Kidney tubule cell (primary cell): ENCODE measurements at regions not wholly inside any gene's neighbourhood (a gene's known extent, or its start where the extent isn't known, plus 50 kb on each side); places are given as distances from the start of the nearest gene placed in this dataset.
A peak's percentile ranks its signal among the peaks of the same experiment; 100 is the strongest.

ENCODE experiments used
- DNase-seq: peaks from one replicate; pipeline ENCODE4 v3.0.0-alpha.2; 2018; ENCODE audit warnings: low spot score

DNA sequence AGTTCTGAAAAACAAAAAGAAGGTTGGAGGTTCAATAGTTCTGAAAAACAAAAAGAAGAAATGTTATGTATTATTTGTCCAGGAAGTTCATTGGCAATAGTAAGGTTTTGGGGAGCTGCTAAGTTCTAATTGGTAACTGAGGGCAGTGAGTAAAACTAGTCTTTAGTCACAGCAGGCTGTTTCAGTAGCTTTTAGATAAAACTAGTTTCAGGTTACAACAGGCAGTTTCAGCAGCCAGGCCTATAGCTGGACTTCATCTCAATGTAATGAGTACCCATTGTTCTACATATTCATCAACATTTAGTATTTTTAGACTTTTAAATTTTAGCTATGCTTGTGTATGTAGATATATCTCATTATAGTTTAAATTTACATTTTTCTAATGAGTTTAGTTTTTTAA, 639.3 kb downstream of the TOX3 start:
- DNase-seq: no peak

- DNase-seq: no peak
Measured at GRCh38 chr16:51900221-51900780, 646.6 kb downstream of the TOX3 start.

DNA sequence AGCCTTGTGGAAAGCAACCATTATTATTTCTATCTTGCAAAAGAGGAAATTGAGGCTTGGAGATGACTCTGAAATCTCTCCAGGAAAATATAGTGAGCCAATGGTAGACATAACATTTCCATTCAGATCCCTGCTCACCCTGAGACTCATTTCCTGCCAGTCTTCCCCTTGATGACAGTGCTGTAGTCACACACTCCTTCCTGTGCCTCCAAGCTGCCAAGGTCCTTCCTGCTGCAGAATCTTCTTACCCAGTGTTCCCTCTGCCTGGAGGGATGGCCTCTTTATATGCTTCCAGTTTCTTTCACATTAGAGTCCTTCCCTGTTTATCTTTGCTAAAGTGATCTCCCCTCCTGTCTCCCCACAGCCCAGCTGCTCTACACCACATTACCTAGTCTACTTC, 648.1 kb downstream of the TOX3 start:
- peak; percentile 53 for DNase-seq

DNA sequence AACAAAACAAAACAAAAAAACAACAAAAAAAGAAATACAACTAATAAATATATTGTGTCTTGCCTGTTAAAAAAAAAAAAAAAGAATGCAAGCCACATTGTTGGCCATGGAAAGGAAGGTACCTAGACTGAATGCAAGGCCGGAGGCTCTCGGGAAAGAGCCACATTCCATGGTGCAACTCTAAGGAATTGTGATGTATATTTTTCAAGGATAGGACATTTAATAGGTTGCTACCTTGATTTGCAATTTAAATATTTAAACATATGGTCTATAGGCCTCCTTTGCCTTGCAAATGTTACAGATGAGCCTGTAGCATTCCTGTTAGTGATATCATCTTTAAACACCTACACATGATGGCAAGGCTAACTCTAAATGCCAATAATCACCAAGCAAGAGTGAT, 650.9 kb downstream of the TOX3 start:
- no peak for DNase-seq

GRCh38 chr16:51892293-51893007, 654.5 kb downstream of the TOX3 start:
- no peak for DNase-seq

- no peak for DNase-seq
Measured at GRCh38 chr16:51888534-51888933, 658.4 kb downstream of the TOX3 start.

DNA sequence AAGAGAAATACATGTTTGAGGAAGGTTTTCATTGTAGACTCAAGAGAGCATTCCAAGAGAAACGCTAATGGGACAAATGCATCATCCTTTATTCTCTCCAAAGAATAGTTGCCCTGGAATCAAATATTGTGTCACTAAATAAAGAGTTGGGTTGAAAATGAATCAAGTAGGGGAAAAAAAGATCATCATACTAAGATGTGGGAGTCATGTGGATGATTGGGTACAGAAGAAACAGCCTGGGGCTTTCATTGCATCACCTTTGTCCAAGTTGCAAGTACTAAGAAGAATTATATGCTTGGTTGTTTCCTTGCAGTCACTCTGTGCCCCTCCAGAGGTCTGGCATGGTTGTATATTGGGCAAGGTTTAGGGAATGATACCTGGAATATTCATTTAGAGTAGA, 658.9 kb downstream of the TOX3 start:
- DNase-seq: peak; percentile 13

DNA sequence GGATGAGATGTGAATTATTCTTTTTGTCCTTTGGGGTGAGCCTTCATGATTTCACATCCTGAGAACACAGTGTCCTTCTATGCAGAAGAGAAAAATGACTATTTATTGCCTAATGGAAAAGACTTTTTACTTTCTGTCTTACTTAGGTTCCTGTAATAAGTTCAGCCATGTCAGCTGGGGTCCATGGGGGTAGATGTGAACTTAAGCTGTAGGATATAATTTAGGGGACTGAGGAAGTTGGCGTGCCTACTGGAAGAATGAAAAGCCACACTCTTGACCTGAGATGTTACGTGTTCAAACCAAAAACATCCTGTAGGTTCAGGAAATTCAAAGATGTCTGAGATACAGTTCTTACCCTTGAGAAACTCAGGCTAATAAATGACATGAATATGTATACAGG, 660.5 kb downstream of the TOX3 start:
- DNase-seq: no peak

DNA sequence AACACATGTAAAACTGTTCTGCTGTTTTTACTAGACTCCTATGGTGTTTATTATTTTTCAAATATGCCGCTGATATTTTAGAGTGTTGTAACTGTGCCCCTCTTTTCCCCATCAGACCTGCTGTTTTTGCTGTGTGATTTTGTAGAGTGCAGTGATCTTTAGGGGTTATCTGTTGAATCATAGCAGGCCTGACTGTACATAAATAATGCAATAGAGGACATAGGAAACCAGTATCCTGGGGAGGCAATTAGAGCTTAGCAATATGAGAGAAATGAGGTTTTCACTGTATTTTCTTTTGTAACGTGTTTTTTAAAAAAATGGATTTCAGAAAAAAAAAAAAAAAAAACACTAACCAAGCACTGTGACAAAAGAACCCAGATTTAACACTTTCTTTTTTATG, 662.2 kb downstream of the TOX3 start:
- no peak for DNase-seq

- DNase-seq: no peak
Measured at GRCh38 chr16:51881731-51882130, 665.2 kb downstream of the TOX3 start.

- DNase-seq: peak; percentile 59
Measured at GRCh38 chr16:51880776-51881175, 666.2 kb downstream of the TOX3 start.

GRCh38 chr16:51877686-51878085, 669.3 kb downstream of the TOX3 start:
- DNase-seq: no peak

GRCh38 chr16:51876934-51877333, 670.0 kb downstream of the TOX3 start:
- DNase-seq: no peak

- no peak for DNase-seq
Measured at GRCh38 chr16:51876601-51876875, 670.4 kb downstream of the TOX3 start.

GRCh38 chr16:51875834-51876600, 670.9 kb downstream of the TOX3 start:
- no peak for DNase-seq

DNA sequence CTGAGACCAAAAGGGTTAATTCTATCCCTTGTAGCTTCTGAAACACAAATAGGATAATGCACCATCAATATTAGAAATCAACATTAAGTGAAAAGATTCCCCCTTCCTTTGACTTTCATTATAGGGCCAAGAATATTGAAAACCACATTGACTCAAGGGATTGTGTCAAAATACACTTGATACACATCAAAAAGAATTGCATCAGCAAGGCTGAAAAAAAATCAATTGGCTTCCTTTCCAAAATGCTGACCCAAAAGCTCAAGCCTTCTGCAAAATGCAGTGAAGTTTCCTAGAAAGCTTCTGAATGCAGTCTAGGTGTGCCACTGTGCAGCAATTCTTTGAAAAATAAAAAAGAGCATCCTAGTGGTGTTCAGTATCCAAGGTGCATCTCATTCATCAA, 674.4 kb downstream of the TOX3 start:
- DNase-seq: no peak

- no peak for DNase-seq
Measured at GRCh38 chr16:51870296-51870854, 676.6 kb downstream of the TOX3 start.

DNA sequence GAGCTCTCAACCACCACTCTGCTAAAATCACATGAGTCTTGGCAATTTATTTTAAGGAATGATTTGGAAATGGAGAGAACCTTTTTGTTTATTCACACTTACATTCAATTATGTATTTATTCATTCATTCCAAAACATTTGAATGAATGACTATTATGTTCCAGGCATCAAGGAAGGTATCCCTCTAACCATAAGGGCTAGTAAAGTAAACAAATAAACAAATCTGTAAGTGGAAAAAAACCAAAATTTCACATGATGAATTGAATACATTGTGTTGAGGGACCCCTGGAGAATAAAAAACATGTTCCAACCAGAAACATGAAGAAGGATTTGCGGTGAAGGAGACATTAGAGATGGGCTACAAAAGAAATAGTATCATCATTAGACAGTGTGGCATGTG, 677.8 kb downstream of the TOX3 start:
- no peak for DNase-seq

GRCh38 chr16:51868631-51869030, 678.3 kb downstream of the TOX3 start:
- DNase-seq: no peak

DNA sequence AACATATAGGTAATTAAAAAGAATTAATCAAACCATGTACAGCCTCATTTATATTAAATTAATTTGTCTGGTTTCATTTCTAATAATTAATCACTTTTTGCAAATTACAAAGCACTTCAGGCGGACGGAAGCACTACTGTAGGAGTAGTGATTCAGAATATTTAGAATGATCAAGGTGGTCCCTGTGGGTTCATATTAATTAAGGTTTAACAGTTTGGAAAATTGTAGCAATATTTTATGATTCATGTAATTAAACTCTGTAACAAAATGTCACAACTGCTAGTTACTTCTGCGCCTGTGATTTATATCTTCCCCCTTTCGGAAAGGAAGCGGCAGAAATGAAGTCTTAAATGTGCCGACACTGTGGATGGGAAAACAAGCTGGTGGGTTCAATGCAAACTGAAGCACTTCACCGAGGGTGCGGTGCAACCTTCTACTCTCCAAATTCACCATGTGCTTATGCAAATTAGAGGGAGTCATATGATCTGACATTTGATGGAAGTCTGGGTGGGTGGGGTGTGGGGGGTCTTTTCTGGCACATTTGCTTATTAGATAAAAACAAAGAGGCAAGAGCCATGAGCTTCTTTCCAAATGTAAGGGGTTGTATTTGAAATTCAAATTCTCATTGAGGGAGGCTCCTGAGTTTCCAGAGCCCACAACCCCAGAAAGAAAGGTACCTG, 679.4 kb downstream of the TOX3 start:
- DNase-seq: no peak

DNA sequence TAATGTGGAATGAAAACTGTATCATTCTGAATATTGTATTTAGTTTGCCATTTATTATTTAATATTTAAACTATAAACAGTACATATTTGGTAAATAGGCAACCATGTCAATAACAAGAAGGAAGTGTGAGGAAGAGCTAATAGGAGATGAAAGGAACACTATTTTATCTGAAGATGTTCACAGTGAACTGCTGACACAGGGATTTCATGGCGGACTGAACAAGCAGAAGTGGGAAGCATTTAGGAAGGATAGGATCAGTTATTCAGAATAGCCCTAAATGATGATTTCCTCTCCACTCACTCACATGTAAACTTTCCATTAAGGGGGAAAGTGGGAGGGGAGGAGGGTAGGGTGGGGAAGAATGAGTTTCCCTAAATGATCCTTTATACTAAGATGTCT, 682.4 kb downstream of the TOX3 start:
- no peak for DNase-seq

DNA sequence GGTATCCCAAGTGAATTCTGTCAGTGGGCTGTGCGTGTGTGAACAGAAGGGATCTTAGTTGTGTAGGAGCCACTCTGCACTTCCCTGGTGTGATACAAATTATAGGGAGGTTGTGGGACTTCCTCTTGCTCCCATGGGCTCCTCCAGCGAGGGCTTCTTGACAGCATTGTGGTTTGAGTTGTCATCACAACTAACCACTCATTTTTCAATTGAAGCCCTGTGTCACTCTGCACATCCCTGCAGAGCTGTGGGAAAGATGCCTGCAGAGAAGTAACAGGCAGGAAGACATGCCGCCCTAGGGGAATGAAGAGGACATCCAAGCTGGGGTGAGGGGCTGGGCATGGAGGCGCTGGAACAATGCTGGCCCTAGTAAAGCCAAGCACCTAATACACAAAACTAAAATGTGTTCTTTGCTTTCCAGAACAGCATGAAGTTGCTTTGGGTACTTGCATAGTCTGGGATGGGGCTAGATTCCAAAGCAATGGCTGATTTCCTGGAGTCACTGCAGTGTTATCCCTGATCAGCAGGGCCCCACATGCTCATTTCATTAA, 692.5 kb downstream of the TOX3 start:
- no peak for DNase-seq

DNA sequence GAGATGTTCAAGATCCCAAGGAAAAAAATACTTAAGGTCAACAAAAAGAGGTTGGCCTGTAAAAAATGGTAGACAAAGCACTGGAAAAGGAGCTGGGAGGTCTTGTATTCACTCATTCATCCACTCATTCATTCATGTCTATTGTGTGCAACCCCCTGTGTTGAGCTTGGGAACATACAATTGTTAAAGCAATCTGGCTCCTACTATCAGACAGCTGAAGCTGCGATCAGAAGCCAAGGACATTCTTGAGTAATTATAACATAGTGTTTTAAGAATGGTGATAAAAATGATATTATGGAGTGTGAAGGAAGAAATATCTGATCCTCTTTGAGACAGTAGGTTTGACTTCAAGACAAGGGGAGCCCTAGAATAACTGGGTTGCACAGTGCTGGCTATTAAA, 693.4 kb downstream of the TOX3 start:
- DNase-seq: no peak
